Naive B cell (primary cell): ENCODE measurements at regions not wholly inside any gene's neighbourhood (a gene's known extent, or its start where the extent isn't known, plus 50 kb on each side); places are given as distances from the start of the nearest gene placed in this dataset.

Experiments used
- ATAC-seq, 2 donors: fragments of 150-1000 bp; cut with Tn5 transposase; 2 replicates each; pipeline ENCODE4 v1.10.0; 2021; ENCODE audit warnings: low read depth in 2 of 2, mild to moderate bottlenecking in 2 of 2, moderate library complexity in 2 of 2
- DNase-seq: peaks from one replicate; pipeline ENCODE4 v3.0.0; 2022
- H3K27ac Mint-ChIP-seq, 6 donors: one replicate each; pipeline ENCODE4 v1.8.0; 2020 to 2022; ENCODE audit warnings: mild to moderate bottlenecking in 6 of 6, mixed read lengths in 6 of 6, moderate library complexity in 5 of 6, inconsistent platforms in 2 of 6
- H3K27me3 Mint-ChIP-seq, 3 donors: one replicate each; pipeline ENCODE4 v1.8.0; 2021 to 2022; ENCODE audit warnings: mixed read lengths in 3 of 3, mild to moderate bottlenecking in 1 of 3
- H3K36me3 Mint-ChIP-seq, 2 donors: one replicate each; pipeline ENCODE4 v1.8.0; 2020 to 2022; ENCODE audit warnings: mixed read lengths in 2 of 2, inconsistent platforms in 1 of 2, mild to moderate bottlenecking in 1 of 2
- H3K4me1 Mint-ChIP-seq, 3 donors: one replicate each; pipeline ENCODE4 v1.8.0; 2020 to 2022; ENCODE audit warnings: mixed read lengths in 3 of 3, inconsistent platforms in 1 of 3, mild to moderate bottlenecking in 1 of 3, moderate library complexity in 1 of 3
- H3K4me3 Mint-ChIP-seq, 8 donors: one replicate each; pipeline ENCODE4 v1.8.0; 2020 to 2022; ENCODE audit warnings: mild to moderate bottlenecking in 8 of 8, mixed read lengths in 8 of 8, moderate library complexity in 8 of 8, inconsistent platforms in 2 of 8
- H3K9me3 Mint-ChIP-seq, 7 donors: one replicate each; pipeline ENCODE4 v1.8.0; 2020 to 2022; ENCODE audit warnings: mixed read lengths in 7 of 7, mild to moderate bottlenecking in 5 of 7, inconsistent platforms in 2 of 7, moderate library complexity in 1 of 7

- ATAC-seq: no peak
Observed at GRCh38 chr5:156008844-156009243, 318.1 kb upstream of the SGCD start.

GRCh38 chr5:156009583-156009982 lies 317.4 kb upstream of the SGCD start:
- ATAC-seq (no peak), DNase-seq (no peak)
- no peaks in the 10 kb centered on the region for H3K36me3 Mint-ChIP-seq
- H3K4me3 Mint-ChIP-seq: no peak overlapping the region
- H3K27me3 Mint-ChIP-seq: peaks cover 0 to 5% (median 0%) of the 10 kb centered on the region in 3 donors
- no peaks in the 10 kb centered on the region for H3K4me1 Mint-ChIP-seq
- H3K9me3 Mint-ChIP-seq: peaks cover 0 to 6% (median 0%) of the 10 kb centered on the region in 7 donors
- no peak overlapping the region for H3K27ac Mint-ChIP-seq

More at GRCh38 chr5:156008844-156009243, 318.1 kb upstream of the SGCD start:
- Mint-ChIP-seq H3K4me1 (no peaks in the 10 kb centered on the region), H3K36me3 (no peaks in the 10 kb centered on the region), H3K27me3 (peaks cover 0 to 5% (median 0%) of the 10 kb centered on the region in 3 donors), H3K9me3 (peaks cover 0 to 6% (median 0%) of the 10 kb centered on the region in 7 donors), H3K4me3 (no peak overlapping the region), H3K27ac (no peak overlapping the region)
- no peak for DNase-seq

GRCh38 chr5:156015137-156015536 lies 311.8 kb upstream of the SGCD start:
- Mint-ChIP-seq H3K36me3 (no peaks in the 10 kb centered on the region), H3K4me1 (no peaks in the 10 kb centered on the region), H3K9me3 (no peaks in the 10 kb centered on the region), H3K4me3 (no peak overlapping the region), H3K27ac (no peak overlapping the region), H3K27me3 (no peaks in the 10 kb centered on the region)
- no peak for ATAC-seq
- DNase-seq: no peak

- ATAC-seq: no peak
- DNase-seq: no peak
- Mint-ChIP-seq H3K27ac (no peak overlapping the region), H3K4me3 (no peak overlapping the region), H3K27me3 (no peaks in the 10 kb centered on the region), H3K36me3 (no peaks in the 10 kb centered on the region), H3K9me3 (peaks cover 0 to 4% (median 0%) of the 10 kb centered on the region in 7 donors), H3K4me1 (no peaks in the 10 kb centered on the region)
Observed at GRCh38 chr5:156019130-156019529, 307.8 kb upstream of the SGCD start.

- Mint-ChIP-seq H3K27ac (no peak overlapping the region), H3K36me3 (no peaks in the 10 kb centered on the region), H3K4me3 (no peak overlapping the region), H3K9me3 (peaks cover 0 to 4% (median 0%) of the 10 kb centered on the region in 7 donors), H3K27me3 (no peaks in the 10 kb centered on the region), H3K4me1 (no peaks in the 10 kb centered on the region)
- DNase-seq (no peak), ATAC-seq (no peak)
Observed at GRCh38 chr5:156019571-156020180, 307.3 kb upstream of the SGCD start.

- Mint-ChIP-seq H3K9me3 (peaks cover 0 to 4% (median 0%) of the 10 kb centered on the region in 7 donors), H3K27ac (no peak overlapping the region), H3K27me3 (no peaks in the 10 kb centered on the region), H3K4me1 (no peaks in the 10 kb centered on the region), H3K36me3 (no peaks in the 10 kb centered on the region), H3K4me3 (no peak overlapping the region)
- no peak for ATAC-seq
- DNase-seq: no peak
Observed at GRCh38 chr5:156020647-156021046, 306.3 kb upstream of the SGCD start.

- Mint-ChIP-seq H3K4me1 (no peaks in the 10 kb centered on the region), H3K36me3 (no peaks in the 10 kb centered on the region), H3K27me3 (no peaks in the 10 kb centered on the region), H3K9me3 (peaks cover 0 to 4% (median 0%) of the 10 kb centered on the region in 7 donors), H3K27ac (peak overlapping the region in 1 of 6 donors; percentile 5), H3K4me3 (no peak overlapping the region)
- DNase-seq (no peak), ATAC-seq (no peak)
Observed at GRCh38 chr5:156021866-156022265, 305.1 kb upstream of the SGCD start.

GRCh38 chr5:156025656-156026055 lies 301.3 kb upstream of the SGCD start:
- H3K27ac Mint-ChIP-seq: no peak overlapping the region
- no peaks in the 10 kb centered on the region for H3K27me3 Mint-ChIP-seq
- no peak overlapping the region for H3K4me3 Mint-ChIP-seq
- ATAC-seq: no peak
- no peaks in the 10 kb centered on the region for H3K36me3 Mint-ChIP-seq
- H3K9me3 Mint-ChIP-seq: peaks cover 0 to 6% (median 1%) of the 10 kb centered on the region in 7 donors
- no peaks in the 10 kb centered on the region for H3K4me1 Mint-ChIP-seq
- DNase-seq: no peak

GRCh38 chr5:156031181-156031580 lies 295.8 kb upstream of the SGCD start:
- Mint-ChIP-seq H3K9me3 (peaks cover 0 to 4% (median 0%) of the 10 kb centered on the region in 7 donors), H3K27ac (no peak overlapping the region), H3K4me1 (no peaks in the 10 kb centered on the region), H3K36me3 (no peaks in the 10 kb centered on the region), H3K4me3 (no peak overlapping the region), H3K27me3 (no peaks in the 10 kb centered on the region)
- ATAC-seq (no peak), DNase-seq (no peak)

GRCh38 chr5:156036640-156037039 lies 290.3 kb upstream of the SGCD start:
- Mint-ChIP-seq H3K36me3 (no peaks in the 10 kb centered on the region), H3K27ac (no peak overlapping the region), H3K4me1 (no peaks in the 10 kb centered on the region), H3K27me3 (no peaks in the 10 kb centered on the region), H3K9me3 (peaks cover 0 to 4% (median 0%) of the 10 kb centered on the region in 7 donors), H3K4me3 (no peak overlapping the region)
- no peak for DNase-seq
- ATAC-seq: no peak

GRCh38 chr5:156037151-156037909 lies 289.6 kb upstream of the SGCD start:
- Mint-ChIP-seq H3K27ac (no peak overlapping the region), H3K9me3 (peaks cover 0 to 4% (median 0%) of the 10 kb centered on the region in 7 donors), H3K27me3 (no peaks in the 10 kb centered on the region), H3K4me3 (no peak overlapping the region), H3K4me1 (no peaks in the 10 kb centered on the region), H3K36me3 (no peaks in the 10 kb centered on the region)
- DNase-seq (no peak), ATAC-seq (no peak)

GRCh38 chr5:156042726-156043125 lies 284.2 kb upstream of the SGCD start:
- Mint-ChIP-seq H3K4me1 (no peaks in the 10 kb centered on the region), H3K36me3 (no peaks in the 10 kb centered on the region), H3K4me3 (no peak overlapping the region), H3K27ac (no peak overlapping the region), H3K27me3 (no peaks in the 10 kb centered on the region), H3K9me3 (peaks cover 2 to 24% (median 4%) of the 10 kb centered on the region in 7 donors)
- ATAC-seq (no peak), DNase-seq (no peak)

GRCh38 chr5:156043351-156043750 lies 283.6 kb upstream of the SGCD start:
- no peaks in the 10 kb centered on the region for H3K36me3 Mint-ChIP-seq
- DNase-seq: no peak
- no peak overlapping the region for H3K27ac Mint-ChIP-seq
- no peaks in the 10 kb centered on the region for H3K4me1 Mint-ChIP-seq
- H3K27me3 Mint-ChIP-seq: no peaks in the 10 kb centered on the region
- no peak overlapping the region for H3K4me3 Mint-ChIP-seq
- H3K9me3 Mint-ChIP-seq: peaks cover 2 to 24% (median 4%) of the 10 kb centered on the region in 7 donors
- ATAC-seq: no peak

- Mint-ChIP-seq H3K27me3 (no peaks in the 10 kb centered on the region), H3K27ac (no peak overlapping the region), H3K36me3 (no peaks in the 10 kb centered on the region), H3K4me3 (no peak overlapping the region), H3K4me1 (no peaks in the 10 kb centered on the region), H3K9me3 (peaks cover 0 to 6% (median 0%) of the 10 kb centered on the region in 7 donors)
- DNase-seq (no peak), ATAC-seq (no peak)
Observed at GRCh38 chr5:156051972-156052371, 275.0 kb upstream of the SGCD start.
